Nephron progenitor cell (in vitro differentiated cells): ENCODE measurements at regions not wholly inside any gene's neighbourhood (a gene's known extent, or its start where the extent isn't known, plus 50 kb on each side); places are given as distances from the start of the nearest gene placed in this dataset.

Experiments used
- DNase-seq: peaks from one replicate; pipeline ENCODE4 v3.0.0; 2021
- H3K27ac Mint-ChIP-seq: 2 replicates; pipeline ENCODE4 v1.8.0; 2021; ENCODE audit warnings: mild to moderate bottlenecking, moderate library complexity, mixed read lengths
- H3K27me3 Mint-ChIP-seq: 2 replicates; pipeline ENCODE4 v1.8.0; 2021; ENCODE audit warnings: mild to moderate bottlenecking, low read depth, mixed read lengths; ENCODE audit not compliant: poor library complexity
- H3K36me3 Mint-ChIP-seq: 2 replicates; pipeline ENCODE4 v1.8.0; 2021; ENCODE audit warnings: low read depth, mixed read lengths
- H3K4me1 Mint-ChIP-seq: 2 replicates; pipeline ENCODE4 v1.8.0; 2021; ENCODE audit warnings: mixed read lengths
- H3K4me3 Mint-ChIP-seq: 2 replicates; pipeline ENCODE4 v1.8.0; 2021; ENCODE audit warnings: mild to moderate bottlenecking, moderate library complexity, mixed read lengths
- H3K9me3 Mint-ChIP-seq: 2 replicates; pipeline ENCODE4 v1.8.0; 2021; ENCODE audit warnings: mild to moderate bottlenecking, moderate library complexity, mixed read lengths
- TF ChIP-seq, protein P1 (sequence below): fragments of 200-600 bp; sonication (generic); IDR thresholded peaks from 2 replicates; pipeline ENCODE4 v1.5.0; 2021; ENCODE audit warnings: antibody characterized with exemption

DNA sequence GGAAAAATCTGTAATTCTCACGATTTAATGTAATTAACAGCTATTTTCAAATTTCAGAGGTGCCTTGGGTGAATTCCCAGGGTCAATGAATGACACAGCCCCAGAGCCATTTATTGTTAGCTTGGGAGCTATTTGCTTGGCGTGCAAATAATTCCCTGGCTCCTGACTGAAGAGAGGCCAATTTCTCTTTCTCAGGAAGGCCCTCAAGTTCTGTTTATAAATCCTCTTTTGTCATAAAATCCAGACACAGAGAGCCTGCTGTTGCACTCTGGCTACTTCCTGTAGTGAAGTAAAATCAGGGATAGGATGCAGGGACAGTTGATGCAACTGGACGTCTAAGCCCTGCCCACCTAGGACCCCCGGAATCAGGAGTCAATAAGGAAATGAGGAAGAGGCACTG lies 154.3 kb downstream of the TMX1 start:
- peaks cover 4% of the 10 kb centered on the region for H3K27me3 Mint-ChIP-seq
- peaks cover 24% of the 10 kb centered on the region for H3K4me1 Mint-ChIP-seq
- no peaks in the 10 kb centered on the region for H3K36me3 Mint-ChIP-seq
- no peak for DNase-seq
- no peak overlapping the region for H3K4me3 Mint-ChIP-seq
- no peak overlapping the region for H3K27ac Mint-ChIP-seq
- H3K9me3 Mint-ChIP-seq = no peaks in the 10 kb centered on the region
- TF ChIP-seq, protein P1, sequence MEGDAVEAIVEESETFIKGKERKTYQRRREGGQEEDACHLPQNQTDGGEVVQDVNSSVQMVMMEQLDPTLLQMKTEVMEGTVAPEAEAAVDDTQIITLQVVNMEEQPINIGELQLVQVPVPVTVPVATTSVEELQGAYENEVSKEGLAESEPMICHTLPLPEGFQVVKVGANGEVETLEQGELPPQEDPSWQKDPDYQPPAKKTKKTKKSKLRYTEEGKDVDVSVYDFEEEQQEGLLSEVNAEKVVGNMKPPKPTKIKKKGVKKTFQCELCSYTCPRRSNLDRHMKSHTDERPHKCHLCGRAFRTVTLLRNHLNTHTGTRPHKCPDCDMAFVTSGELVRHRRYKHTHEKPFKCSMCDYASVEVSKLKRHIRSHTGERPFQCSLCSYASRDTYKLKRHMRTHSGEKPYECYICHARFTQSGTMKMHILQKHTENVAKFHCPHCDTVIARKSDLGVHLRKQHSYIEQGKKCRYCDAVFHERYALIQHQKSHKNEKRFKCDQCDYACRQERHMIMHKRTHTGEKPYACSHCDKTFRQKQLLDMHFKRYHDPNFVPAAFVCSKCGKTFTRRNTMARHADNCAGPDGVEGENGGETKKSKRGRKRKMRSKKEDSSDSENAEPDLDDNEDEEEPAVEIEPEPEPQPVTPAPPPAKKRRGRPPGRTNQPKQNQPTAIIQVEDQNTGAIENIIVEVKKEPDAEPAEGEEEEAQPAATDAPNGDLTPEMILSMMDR = no peak

DNA sequence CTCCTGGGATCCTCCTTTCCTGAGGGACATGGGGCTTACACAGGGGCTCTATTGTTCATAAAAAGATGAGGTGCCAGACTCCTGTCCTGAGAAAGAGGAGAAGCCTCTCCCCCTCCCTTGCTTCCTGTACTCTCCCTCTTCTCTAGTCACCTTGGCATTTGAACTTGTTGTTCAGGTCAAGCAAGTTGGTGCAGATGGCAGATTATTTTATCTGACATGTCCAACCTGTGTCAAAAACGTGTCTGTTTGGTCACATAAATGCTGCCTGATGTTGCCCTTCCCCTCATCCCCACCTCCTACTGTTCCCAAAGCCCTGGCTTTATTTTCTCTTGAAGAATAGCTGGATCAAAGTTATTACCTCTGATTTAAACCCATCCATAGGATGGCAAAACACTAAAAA lies 154.8 kb downstream of the TMX1 start:
- no peak for DNase-seq
- Mint-ChIP-seq H3K4me1 (peaks cover 24% of the 10 kb centered on the region), H3K9me3 (no peaks in the 10 kb centered on the region), H3K27me3 (peaks cover 4% of the 10 kb centered on the region), H3K36me3 (no peaks in the 10 kb centered on the region), H3K4me3 (no peak overlapping the region), H3K27ac (peak overlapping the region; percentile 86)
- TF ChIP-seq, protein P1 = no peak

DNA sequence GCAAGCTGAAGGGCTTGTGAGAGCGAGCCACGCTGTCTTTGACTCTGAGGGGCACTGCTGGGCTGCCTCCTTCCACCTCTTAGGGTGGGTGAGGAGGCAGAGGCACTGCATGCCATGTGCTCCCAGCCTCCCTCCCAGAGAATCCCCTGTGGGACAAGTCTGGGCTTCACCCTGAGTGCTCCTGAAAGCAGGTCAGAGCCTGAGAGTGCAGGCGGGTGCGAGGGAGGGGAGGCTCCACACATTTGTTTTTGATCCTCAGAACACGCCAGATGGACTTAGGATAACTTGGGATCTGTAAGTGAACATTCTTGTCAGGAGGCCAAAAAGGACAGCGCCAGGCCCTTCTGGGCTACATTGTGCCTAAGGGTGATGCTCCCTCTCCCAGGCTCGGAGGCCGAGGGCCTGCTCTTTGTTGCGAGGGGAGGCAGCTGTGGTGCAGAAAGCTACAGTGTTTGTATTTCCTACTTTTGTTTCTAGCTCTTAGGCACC lies 155.4 kb downstream of the TMX1 start:
- H3K27ac Mint-ChIP-seq = peak overlapping the region; percentile 86
- DNase-seq = no peak
- no peaks in the 10 kb centered on the region for H3K9me3 Mint-ChIP-seq
- no peak overlapping the region for H3K4me3 Mint-ChIP-seq
- H3K27me3 Mint-ChIP-seq = peaks cover 4% of the 10 kb centered on the region
- TF ChIP-seq, protein P1 = no peak
- H3K36me3 Mint-ChIP-seq = no peaks in the 10 kb centered on the region
- peaks cover 24% of the 10 kb centered on the region for H3K4me1 Mint-ChIP-seq

DNA sequence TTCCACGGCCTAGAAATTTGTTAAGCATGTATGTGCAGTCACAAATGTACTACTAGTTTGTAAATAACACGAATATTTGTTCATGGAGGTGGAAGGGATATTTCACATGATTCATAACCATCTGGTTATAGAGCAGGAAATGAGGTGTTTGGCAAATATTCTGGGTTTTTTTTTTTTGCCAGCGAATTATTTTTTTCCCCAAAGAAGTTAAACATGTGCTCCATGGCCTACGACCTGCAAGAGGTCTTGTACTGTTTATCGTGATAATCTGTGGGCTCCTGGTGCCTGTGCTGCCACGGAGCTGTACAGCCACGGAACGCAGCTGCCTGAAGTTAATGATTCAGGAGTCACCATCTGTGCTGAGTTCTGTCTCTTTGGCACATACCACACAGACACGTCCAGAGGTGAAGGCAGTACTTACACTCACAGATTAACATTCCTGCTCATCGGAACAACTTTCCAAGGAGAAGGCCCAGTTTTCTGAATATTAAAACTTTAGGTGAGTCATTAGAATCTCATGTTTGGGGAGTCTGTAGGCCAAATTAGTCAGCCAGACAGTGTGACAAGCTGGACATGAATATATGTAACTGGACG lies 156.3 kb downstream of the TMX1 start:
- TF ChIP-seq, protein P1 = no peak
- H3K36me3 Mint-ChIP-seq = no peaks in the 10 kb centered on the region
- no peak overlapping the region for H3K4me3 Mint-ChIP-seq

DNA sequence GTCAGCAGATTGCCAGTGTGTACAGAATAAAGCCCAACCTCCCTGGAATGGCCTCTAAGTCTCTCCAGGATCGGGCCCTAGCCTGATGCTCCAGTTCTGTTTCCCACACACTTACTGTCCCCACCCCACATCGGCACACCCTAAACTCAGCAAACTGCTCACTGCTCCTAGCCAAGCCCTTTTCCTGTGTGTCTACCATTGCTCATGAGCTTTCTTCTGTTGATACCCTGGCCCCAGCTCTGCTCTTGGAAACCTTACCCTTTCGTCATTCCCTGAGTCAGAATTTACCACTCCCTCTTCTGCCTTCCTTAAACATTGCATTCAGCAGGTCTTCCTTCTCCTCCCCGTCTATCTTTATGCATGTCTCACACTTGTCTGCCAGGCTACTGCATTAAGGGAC lies 158.9 kb downstream of the TMX1 start:
- DNase-seq = no peak
- Mint-ChIP-seq H3K27me3 (peaks cover 4% of the 10 kb centered on the region), H3K27ac (no peak overlapping the region), H3K4me1 (peaks cover 23% of the 10 kb centered on the region), H3K9me3 (no peaks in the 10 kb centered on the region), H3K36me3 (no peaks in the 10 kb centered on the region), H3K4me3 (no peak overlapping the region)
- TF ChIP-seq, protein P1 = no peak

More for the DNA sequence above, 156.3 kb downstream of the TMX1 start:
- H3K9me3 Mint-ChIP-seq = no peaks in the 10 kb centered on the region
- no peak overlapping the region for H3K27ac Mint-ChIP-seq
- H3K27me3 Mint-ChIP-seq = peaks cover 4% of the 10 kb centered on the region
- DNase-seq = no peak
- H3K4me1 Mint-ChIP-seq = peaks cover 24% of the 10 kb centered on the region

DNA sequence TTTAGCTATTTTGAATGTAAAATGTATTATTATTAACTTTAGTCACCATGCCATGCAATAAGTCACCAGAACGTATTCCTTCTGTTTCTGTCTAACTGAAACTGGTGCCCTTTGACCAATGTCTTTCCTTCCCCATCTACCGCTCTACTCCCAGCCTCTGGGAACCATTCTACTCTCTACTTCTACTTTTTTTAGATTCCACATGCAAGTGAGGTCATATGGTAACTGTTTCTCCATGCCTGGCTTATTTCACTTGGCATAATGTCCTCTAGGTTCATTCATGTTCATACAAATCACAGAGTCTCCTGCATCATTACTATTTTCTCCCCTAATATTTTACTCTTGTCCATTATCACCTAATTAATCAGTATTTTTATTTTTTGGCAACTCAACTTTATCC lies 160.1 kb downstream of the TMX1 start:
- H3K9me3 Mint-ChIP-seq = no peaks in the 10 kb centered on the region
- TF ChIP-seq, protein P1 = no peak
- no peaks in the 10 kb centered on the region for H3K36me3 Mint-ChIP-seq
- H3K4me3 Mint-ChIP-seq = no peak overlapping the region
- H3K4me1 Mint-ChIP-seq = peaks cover 10% of the 10 kb centered on the region
- DNase-seq = no peak
- H3K27ac Mint-ChIP-seq = no peak overlapping the region
- H3K27me3 Mint-ChIP-seq = peaks cover 4% of the 10 kb centered on the region
